Common myeloid progenitor, CD34-positive (primary cell): ENCODE measurements at regions not wholly inside any gene's neighbourhood (a gene's known extent, or its start where the extent isn't known, plus 50 kb on each side); places are given as distances from the start of the nearest gene placed in this dataset.
"Not testable (repeated sequence)": the region's sequence is repeated elsewhere in the genome, so short reads cannot be mapped to it uniquely, and the experiment has no call there.

Source experiments
- CTCF ChIA-PET: fragments of 350-600 bp; sonication (Branson Sonifier 250); formaldehyde crosslinking; loops from one replicate; lab custom pipeline; 2021; ENCODE audit warnings: antibody characterized with exemption; lab: Charles Lee
- POLR2A ChIA-PET: fragments of 350-600 bp; sonication (Branson Sonifier 250); formaldehyde crosslinking; loops from one replicate; lab custom pipeline; 2021; ENCODE audit warnings: antibody characterized with exemption; lab: Charles Lee
- DNase-seq, 3 donors: peaks; one replicate each; pipeline versions ENCODE4 v3.0.0 to v3.0.0-alpha.2; 2013
- H3K27ac ChIP-seq, 2 experiments: 1 replicate in 1 of 2; 2 replicates in 1 of 2; pipeline ENCODE4 v1.7.0; 2013; ENCODE audit warnings: inconsistent platforms in 2 of 2, low read length in 2 of 2, mild to moderate bottlenecking in 2 of 2, low read depth in 1 of 2, moderate library complexity in 1 of 2; ENCODE audit not compliant: severe bottlenecking in 2 of 2, insufficient read depth in 1 of 2, poor library complexity in 1 of 2
- H3K27me3 ChIP-seq, 5 experiments: replicated peaks in 2 of 5; 1 replicate in 3 of 5; 2 replicates in 2 of 5; pipeline versions ENCODE4 v1.6.1 to v1.7.0; 2013; ENCODE audit warnings: low read length in 4 of 5, mild to moderate bottlenecking in 2 of 5, moderate library complexity in 2 of 5, inconsistent platforms in 1 of 5; ENCODE audit not compliant: insufficient read depth in 5 of 5, control insufficient read depth in 4 of 5
- H3K36me3 ChIP-seq, 4 experiments: 1 replicate in 2 of 4; 2 replicates in 2 of 4; pipeline versions ENCODE4 v1.6.1 to v1.7.0; 2013; ENCODE audit warnings: low read length in 3 of 4, control low read depth in 1 of 4, mild to moderate bottlenecking in 1 of 4; ENCODE audit not compliant: control insufficient read depth in 4 of 4, insufficient read depth in 4 of 4
- H3K4me1 ChIP-seq, 4 experiments: 1 replicate in 3 of 4; 2 replicates in 1 of 4; pipeline versions ENCODE4 v1.6.1 to v1.7.1; 2013; ENCODE audit warnings: low read length in 3 of 4, mild to moderate bottlenecking in 3 of 4, control low read depth in 1 of 4, inconsistent platforms in 1 of 4, moderate library complexity in 1 of 4; ENCODE audit not compliant: control insufficient read depth in 4 of 4, insufficient read depth in 4 of 4; ENCODE audit errors: control extremely low read depth in 1 of 4
- H3K4me3 ChIP-seq, 7 experiments: 1 replicate in 4 of 7; 2 replicates in 3 of 7; pipeline versions ENCODE4 v1.5.1 to v1.7.0; 2013; ENCODE audit warnings: mild to moderate bottlenecking in 7 of 7, low read length in 6 of 7, moderate library complexity in 6 of 7, inconsistent platforms in 2 of 7, low read depth in 2 of 7, control low read depth in 1 of 7; ENCODE audit not compliant: insufficient read depth in 4 of 7, control insufficient read depth in 1 of 7; ENCODE audit errors: extremely low read depth in 1 of 7
- H3K9me3 ChIP-seq, 5 experiments: 1 replicate in 4 of 5; 2 replicates in 1 of 5; pipeline versions ENCODE4 v1.6.1 to v1.7.1; 2013; ENCODE audit warnings: low read length in 4 of 5, mild to moderate bottlenecking in 2 of 5, inconsistent platforms in 1 of 5, low read depth in 1 of 5, moderate library complexity in 1 of 5; ENCODE audit not compliant: control insufficient read depth in 4 of 5, insufficient read depth in 2 of 5; ENCODE audit errors: control extremely low read depth in 1 of 5
- WGBS: methylation state at CpG from one replicate; pipeline ENCODE4 v1.1.5; 2013; ENCODE audit not compliant: insufficient coverage; 5-methylcytosine and 5-hydroxymethylcytosine counted together

DNA sequence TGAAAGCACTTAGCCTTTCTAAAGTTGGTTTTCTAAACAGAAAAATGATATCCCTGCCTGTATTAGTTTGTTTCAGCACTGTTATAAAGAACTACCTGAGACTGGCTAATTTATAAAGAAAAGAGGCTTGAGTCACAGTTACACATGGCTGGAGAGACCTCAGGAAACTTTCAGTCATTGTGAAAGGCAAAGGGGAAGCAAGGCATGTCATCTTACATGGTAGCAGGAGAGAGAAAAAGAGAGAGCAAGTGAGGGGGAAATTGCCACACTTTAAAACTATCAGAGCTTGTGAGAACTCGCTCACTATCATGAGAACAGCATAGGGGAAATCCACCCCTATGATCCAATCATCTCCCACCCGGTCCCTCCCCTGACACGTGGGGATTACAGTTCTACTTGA, 64.9 kb downstream of the FAM170A start:
- no peak overlapping the region for H3K4me3 ChIP-seq
- POLR2A ChIA-PET, result no interaction called here
- no peaks in the 10 kb centered on the region for H3K27me3 ChIP-seq
- CTCF ChIA-PET, result no interaction called here
- no peaks in the 10 kb centered on the region for H3K4me1 ChIP-seq
- no peaks in the 10 kb centered on the region for H3K36me3 ChIP-seq
- no peak for DNase-seq
- 94% methylated on average over 3 of the region's 3 CpGs for WGBS
- no peaks in the 10 kb centered on the region for H3K9me3 ChIP-seq
- no peak overlapping the region for H3K27ac ChIP-seq

GRCh38 chr5:119706049-119706448, 76.7 kb downstream of the FAM170A start:
- Histone ChIP-seq H3K27ac (no peak overlapping the region), H3K27me3 (no peaks in the 10 kb centered on the region), H3K4me1 (no peaks in the 10 kb centered on the region), H3K9me3 (no peaks in the 10 kb centered on the region), H3K4me3 (no peak overlapping the region), H3K36me3 (no peaks in the 10 kb centered on the region)
- CTCF ChIA-PET, result no interaction called here
- POLR2A ChIA-PET, result no interaction called here
- WGBS, result 87% methylated on average over 6 of the region's 9 CpGs
- DNase-seq, result no peak

DNA sequence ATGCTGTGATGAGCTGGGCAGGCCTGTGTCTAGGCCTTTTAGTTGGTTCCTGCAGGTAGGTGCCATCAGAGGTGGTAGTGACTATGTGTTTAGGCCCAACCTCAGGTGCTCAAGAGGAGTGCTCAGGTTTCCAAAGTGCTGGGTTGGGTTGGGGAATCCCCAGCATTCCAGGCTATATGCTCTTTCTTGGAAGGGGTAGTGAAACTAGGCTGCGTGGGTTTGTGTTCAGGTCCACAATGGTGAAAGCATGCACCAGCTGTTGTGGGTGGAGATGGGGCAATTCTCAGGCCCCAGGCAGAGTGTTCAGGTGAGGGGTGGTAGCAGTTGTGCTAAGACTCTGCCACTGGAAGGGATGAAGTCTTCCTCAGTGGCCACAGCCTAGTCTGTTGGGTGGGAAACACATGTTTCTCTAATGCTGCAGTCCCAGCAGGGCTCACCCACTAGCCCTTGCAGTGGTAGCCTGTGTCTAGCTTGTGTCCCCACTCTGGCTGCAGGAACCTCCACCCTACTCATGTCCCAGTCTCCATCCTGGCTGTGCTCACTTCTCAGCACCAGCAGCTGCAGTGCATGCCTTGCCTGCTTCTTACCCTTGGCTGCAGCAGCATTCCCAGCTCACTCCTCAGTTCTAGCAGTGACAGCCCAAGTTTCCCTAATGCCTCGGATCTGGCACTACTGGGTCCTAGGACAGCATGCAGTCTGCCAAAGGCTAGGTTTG, 78.9 kb downstream of the FAM170A start:
- Histone ChIP-seq H3K4me1 (no peaks in the 10 kb centered on the region), H3K36me3 (no peaks in the 10 kb centered on the region), H3K9me3 (no peaks in the 10 kb centered on the region), H3K4me3 (no peak overlapping the region), H3K27ac (no peak overlapping the region), H3K27me3 (no peaks in the 10 kb centered on the region)
- WGBS, result 80% methylated on average over 1 of the region's 2 CpGs
- no peak for DNase-seq
- POLR2A ChIA-PET, result no interaction called here
- CTCF ChIA-PET, result no interaction called here

- H3K4me3 ChIP-seq, result no peak overlapping the region
- no CpG with 5 or more reads among the region's 2 CpGs for WGBS
- DNase-seq, result no peak
- ChIA-PET CTCF (no interaction called here), POLR2A (no interaction called here)
- no peaks in the 10 kb centered on the region for H3K36me3 ChIP-seq
- no peaks in the 10 kb centered on the region for H3K4me1 ChIP-seq
- peaks cover 1 to 7% (median 3%) of the 10 kb centered on the region in 5 experiments for H3K9me3 ChIP-seq
- no peak overlapping the region for H3K27ac ChIP-seq
- no peaks in the 10 kb centered on the region for H3K27me3 ChIP-seq
Measured at GRCh38 chr5:119721775-119722174, 92.4 kb downstream of the FAM170A start.

- H3K27ac ChIP-seq, POLR2A ChIA-PET, H3K4me3 ChIP-seq, H3K27me3 ChIP-seq, H3K9me3 ChIP-seq, DNase-seq, H3K36me3 ChIP-seq, H3K4me1 ChIP-seq, CTCF ChIA-PET: not testable (repeated sequence)
- WGBS, result 100% methylated on average over 1 of the region's 2 CpGs
Measured at GRCh38 chr5:119725291-119725690, 95.9 kb downstream of the FAM170A start.

DNA sequence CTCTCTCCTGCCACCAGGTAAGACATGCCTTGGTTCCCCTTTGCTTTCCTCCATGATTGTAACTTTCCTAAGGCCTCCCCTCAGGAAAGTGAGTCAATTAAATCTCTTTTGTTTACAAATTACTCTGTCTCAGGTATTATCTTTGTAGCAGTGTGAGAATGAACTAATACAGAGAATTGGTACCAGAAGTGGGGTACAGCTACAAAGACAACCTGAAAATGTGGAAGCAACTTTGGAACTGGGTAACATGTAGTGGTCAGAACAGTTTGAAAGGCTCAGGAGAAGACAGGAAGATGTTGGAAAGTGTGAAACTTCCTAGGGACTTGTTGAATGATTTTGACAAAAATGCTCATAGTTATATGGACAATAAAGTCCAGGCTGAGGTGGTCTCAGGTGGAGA, 97.2 kb downstream of the FAM170A start:
- Histone ChIP-seq H3K9me3 (peaks cover 1 to 7% (median 3%) of the 10 kb centered on the region in 5 experiments), H3K27me3 (no peaks in the 10 kb centered on the region), H3K4me1 (no peaks in the 10 kb centered on the region), H3K4me3 (no peak overlapping the region), H3K36me3 (no peaks in the 10 kb centered on the region), H3K27ac (no peak overlapping the region)
- ChIA-PET CTCF (no interaction called here), POLR2A (no interaction called here)
- DNase-seq, result no peak

GRCh38 chr5:119740225-119740624, 110.9 kb downstream of the FAM170A start:
- 70% methylated on average over 2 of the region's 2 CpGs for WGBS
- ChIA-PET CTCF (no interaction called here), POLR2A (no interaction called here)
- Histone ChIP-seq H3K4me3 (no peak overlapping the region), H3K36me3 (no peaks in the 10 kb centered on the region), H3K27me3 (no peaks in the 10 kb centered on the region), H3K27ac (no peak overlapping the region), H3K9me3 (no peaks in the 10 kb centered on the region), H3K4me1 (no peaks in the 10 kb centered on the region)
- DNase-seq, result no peak
